GM12878 (cell line): ENCODE measurements at regions not wholly inside any gene's neighbourhood (a gene's known extent, or its start where the extent isn't known, plus 50 kb on each side); places are given as distances from the start of the nearest gene placed in this dataset.

ENCODE experiments used
- BCL3 ChIP-seq: IDR thresholded peaks from 2 replicates; pipeline ENCODE4 v1.6.1; 2011; ENCODE audit warnings: borderline replicate concordance, low read depth, mild to moderate bottlenecking, moderate library complexity, low read length; ENCODE audit not compliant: insufficient read depth, poor library complexity, severe bottlenecking
- BRCA1 ChIP-seq: IDR thresholded peaks from 2 replicates; pipeline ENCODE4 v1.6.1; 2011; ENCODE audit warnings: low read depth, low read length, improper control_type of control experiment
- EP300 ChIP-seq, 2 experiments: fragments of 150-350 bp in 1 of 2; IDR thresholded peaks; 2 replicates each; pipeline ENCODE4 v1.6.1; 2011 to 2012; ENCODE audit warnings: low read depth in 2 of 2, low read length in 2 of 2, borderline replicate concordance in 1 of 2, improper control_type of control experiment in 1 of 2, inconsistent platforms in 1 of 2; ENCODE audit not compliant: control insufficient read depth in 1 of 2
- MYC ChIP-seq: IDR thresholded peaks from 2 replicates; pipeline ENCODE4 v1.6.1; 2011; ENCODE audit warnings: mild to moderate bottlenecking, low read length, moderate library complexity, inconsistent platforms; ENCODE audit not compliant: insufficient read depth, insufficient replicate concordance, insufficient read length, severe bottlenecking
- NFYB ChIP-seq: IDR thresholded peaks from 2 replicates; pipeline ENCODE4 v1.6.1; 2011; ENCODE audit warnings: low read depth, mild to moderate bottlenecking, low read length, improper control_type of control experiment, moderate library complexity; ENCODE audit not compliant: insufficient read depth
- RBBP5 ChIP-seq: fragments of 200-600 bp; sonication (generic); conservative IDR thresholded peaks from 2 replicates; pipeline ENCODE4 v1.6.1; 2016
- RFX5 ChIP-seq: IDR thresholded peaks from 2 replicates; pipeline ENCODE4 v1.6.1; 2011; ENCODE audit warnings: low read depth, low read length, improper control_type of control experiment
- SMARCA5 ChIP-seq: fragments of 450-650 bp; IDR thresholded peaks from 2 replicates; pipeline ENCODE4 v1.6.1; 2017; ENCODE audit warnings: mild to moderate bottlenecking
- SREBF2 ChIP-seq: IDR thresholded peaks from 2 replicates; pipeline ENCODE4 v1.6.1; 2012; ENCODE audit warnings: mild to moderate bottlenecking, low read length
- SUPT20H ChIP-seq: IDR thresholded peaks from 2 replicates; pipeline ENCODE4 v1.6.1; 2011; ENCODE audit warnings: low read depth, mild to moderate bottlenecking, low read length, moderate library complexity, borderline replicate concordance; ENCODE audit not compliant: control insufficient read depth
- WRNIP1 ChIP-seq: IDR thresholded peaks from 2 replicates; pipeline ENCODE4 v1.6.1; 2011; ENCODE audit warnings: low read depth, low read length, improper control_type of control experiment, borderline replicate concordance

- 0 out of 2 replicates have a peak, but pooled peaks have one; percentile 43 for TF ChIP-seq SMARCA5
- no peak for TF ChIP-seq SUPT20H
- no peak for TF ChIP-seq WRNIP1
- peak; percentile 80 to 96 for TF ChIP-seq EP300 (IDR thresholded peaks at IDR 0.05; ENCODE audit: borderline replicate concordance in 1 of 2, control insufficient read depth in 1 of 2, low read depth in 2 of 2, low read length in 2 of 2)
- no peak for TF ChIP-seq BRCA1
- TF ChIP-seq BCL3: peak; percentile 67
- TF ChIP-seq RBBP5: no peak
- no peak for TF ChIP-seq MYC
- no peak for TF ChIP-seq RFX5
- no peak for TF ChIP-seq NFYB
- TF ChIP-seq SREBF2: no peak
These were observed 120.5 kb upstream of the NEK6 start (continued) for GRCh38 chr9:124137009-124137943.
